C4-2B (cell line): ENCODE measurements at regions not wholly inside any gene's neighbourhood (a gene's known extent, or its start where the extent isn't known, plus 50 kb on each side); places are given as distances from the start of the nearest gene placed in this dataset.

Experiments used
- ZFX ChIP-seq: fragments of 450-650 bp; IDR thresholded peaks from 2 replicates; pipeline ENCODE4 v1.6.1; 2017
- TF ChIP-seq, protein P1 (sequence below): fragments of 450-650 bp; conservative IDR thresholded peaks from 2 replicates; pipeline ENCODE4 v1.5.1; 2017; ENCODE audit warnings: mild to moderate bottlenecking

DNA sequence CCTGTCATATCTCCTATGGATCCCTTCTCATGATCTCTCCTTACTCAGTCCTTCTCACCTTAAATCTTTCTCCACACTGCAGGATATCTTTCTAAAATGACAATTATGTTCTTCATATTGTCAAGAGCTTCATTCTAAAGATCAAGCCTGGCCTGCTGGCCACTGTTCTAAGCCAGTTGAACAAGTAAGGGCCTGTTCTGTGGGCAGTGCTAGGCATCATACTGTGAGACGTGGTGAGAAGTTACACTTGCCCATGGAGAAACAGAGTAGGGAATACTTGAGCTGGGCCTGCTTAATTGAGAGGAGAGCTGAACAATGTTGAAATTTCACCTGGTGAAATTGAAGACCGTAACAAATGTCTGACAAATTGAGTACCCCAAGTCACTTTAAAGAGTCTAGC, 184.1 kb upstream of the RASGRP1 start:
- TF ChIP-seq, protein P1, sequence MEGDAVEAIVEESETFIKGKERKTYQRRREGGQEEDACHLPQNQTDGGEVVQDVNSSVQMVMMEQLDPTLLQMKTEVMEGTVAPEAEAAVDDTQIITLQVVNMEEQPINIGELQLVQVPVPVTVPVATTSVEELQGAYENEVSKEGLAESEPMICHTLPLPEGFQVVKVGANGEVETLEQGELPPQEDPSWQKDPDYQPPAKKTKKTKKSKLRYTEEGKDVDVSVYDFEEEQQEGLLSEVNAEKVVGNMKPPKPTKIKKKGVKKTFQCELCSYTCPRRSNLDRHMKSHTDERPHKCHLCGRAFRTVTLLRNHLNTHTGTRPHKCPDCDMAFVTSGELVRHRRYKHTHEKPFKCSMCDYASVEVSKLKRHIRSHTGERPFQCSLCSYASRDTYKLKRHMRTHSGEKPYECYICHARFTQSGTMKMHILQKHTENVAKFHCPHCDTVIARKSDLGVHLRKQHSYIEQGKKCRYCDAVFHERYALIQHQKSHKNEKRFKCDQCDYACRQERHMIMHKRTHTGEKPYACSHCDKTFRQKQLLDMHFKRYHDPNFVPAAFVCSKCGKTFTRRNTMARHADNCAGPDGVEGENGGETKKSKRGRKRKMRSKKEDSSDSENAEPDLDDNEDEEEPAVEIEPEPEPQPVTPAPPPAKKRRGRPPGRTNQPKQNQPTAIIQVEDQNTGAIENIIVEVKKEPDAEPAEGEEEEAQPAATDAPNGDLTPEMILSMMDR = no peak
- TF ChIP-seq ZFX = no peak
